Ovary (tissue), 7 donors: ENCODE measurements at regions not wholly inside any gene's neighbourhood (a gene's known extent, or its start where the extent isn't known, plus 50 kb on each side); places are given as distances from the start of the nearest gene placed in this dataset.

Experiments used
- DNase-seq, 5 donors: peaks; one replicate each; pipeline ENCODE4 v3.0.0-alpha.2; 2019 to 2020
- H3K27ac ChIP-seq, 2 donors: fragments of 200-600 bp; one replicate each; pipeline versions ENCODE4 v1.5.1 to v1.8.0; 2019 to 2022
- H3K27me3 ChIP-seq: fragments of 200-600 bp; one replicate; pipeline ENCODE4 v1.8.0; 2022
- H3K36me3 ChIP-seq: fragments of 200-600 bp; sonication (generic); one replicate; pipeline ENCODE4 v1.5.1; 2019
- H3K4me1 ChIP-seq: one replicate; pipeline ENCODE4 v1.8.1; 2013; ENCODE audit warnings: mild to moderate bottlenecking, moderate library complexity; ENCODE audit not compliant: insufficient read depth
- H3K4me3 ChIP-seq: fragments of 200-600 bp; sonication (generic); one replicate; pipeline ENCODE4 v1.5.1; 2017
- H3K9me3 ChIP-seq, 2 donors: fragments of 200-600 bp in 1 of 2; sonication (generic) in 1 of 2; one replicate each; pipeline versions ENCODE4 v1.5.1 to v1.8.1; 2013 to 2019; ENCODE audit warnings: mild to moderate bottlenecking in 1 of 2, moderate library complexity in 1 of 2
- CTCF ChIP-seq, 3 donors: fragments of 450-650 bp in 2 of 3; fragments of 200-600 bp in 1 of 3; IDR thresholded peaks; one replicate each; pipeline versions ENCODE4 v1.5.1 to v1.8.0; 2016 to 2022; ENCODE audit warnings: antibody characterized with exemption in 3 of 3, mild to moderate bottlenecking in 1 of 3
- EP300 ChIP-seq: sonication (generic); formaldehyde crosslinking; IDR thresholded peaks from one replicate; pipeline ENCODE4 v1.6.1; 2017; ENCODE audit warnings: antibody characterized with exemption
- POLR2A ChIP-seq: fragments of 450-650 bp; IDR thresholded peaks from one replicate; pipeline ENCODE4 v1.6.1; 2017; ENCODE audit warnings: antibody characterized with exemption, mild to moderate bottlenecking, moderate library complexity
- WGBS, 3 donors: extraction: QIAGEN DNeasy Blood & Tissue Kit in 1 of 3; methylation state at CpG; one replicate each; pipeline versions ENCODE4 v1.1.5 to v1.1.7; 2013 to 2017; 5-methylcytosine and 5-hydroxymethylcytosine counted together
- intact Hi-C, 4 donors: fragments of 100-400 bp; cut with DNase I; formaldehyde crosslinking; loops; one replicate each; pipeline versions ENCODE4 v1.11.0 to v1.15.1; 2022 to 2023
- donor health status: DM: no; HTN: no; CAD: no; lungs with moderate emphysema.
- donor health status: DM: no; HTN: no; CAD: no.
- donor health status: Bipolar disorder and iron deficiency.
- donor health status: DM: no; HTN: no; CAD: no.
- donor health status: DM: yes; HTN: yes; CAD: no.

- intact Hi-C loops, result no loop called here
- DNase-seq, result no peak
- H3K9me3 ChIP-seq, result no peaks in the 10 kb centered on the region
- H3K4me3 ChIP-seq, result no peak overlapping the region
- WGBS, 3 donors, result 83 to 90% (median 89%) methylated on average over 3 of the region's 3 CpGs
- no peak for TF ChIP-seq POLR2A
- no peak for TF ChIP-seq EP300
- TF ChIP-seq CTCF (IDR thresholded peaks at IDR 0.05), result no peak
- no peak overlapping the region for H3K27ac ChIP-seq
- H3K27me3 ChIP-seq, result no peaks in the 10 kb centered on the region
- no peaks in the 10 kb centered on the region for H3K36me3 ChIP-seq
- H3K4me1 ChIP-seq, result no peaks in the 10 kb centered on the region
These were observed 1473.4 kb upstream of the TENM3 start for GRCh38 chr4:180769791-180770190.

GRCh38 chr4:180770265-180770664 is 1472.9 kb upstream of the TENM3 start:
- H3K36me3 ChIP-seq, result no peaks in the 10 kb centered on the region
- no peak overlapping the region for H3K4me3 ChIP-seq
- no peaks in the 10 kb centered on the region for H3K4me1 ChIP-seq
- DNase-seq, result no peak
- H3K9me3 ChIP-seq, result no peaks in the 10 kb centered on the region
- TF ChIP-seq POLR2A (no peak), EP300 (no peak), CTCF (IDR thresholded peaks at IDR 0.05) (no peak)
- no peak overlapping the region for H3K27ac ChIP-seq
- 63 to 74% (median 70%) methylated on average over 2 of the region's 2 CpGs for WGBS, 3 donors
- intact Hi-C loops, result no loop called here
- H3K27me3 ChIP-seq, result no peaks in the 10 kb centered on the region

GRCh38 chr4:180784940-180785339 is 1458.3 kb upstream of the TENM3 start:
- Histone ChIP-seq H3K9me3 (no peaks in the 10 kb centered on the region), H3K27ac (no peak overlapping the region), H3K36me3 (no peaks in the 10 kb centered on the region), H3K4me1 (no peaks in the 10 kb centered on the region), H3K4me3 (no peak overlapping the region), H3K27me3 (no peaks in the 10 kb centered on the region)
- TF ChIP-seq POLR2A, result no peak
- no peak for TF ChIP-seq EP300
- no peak for TF ChIP-seq CTCF (IDR thresholded peaks at IDR 0.05)
- WGBS, 3 donors, result 93% methylated on average over 5 of the region's 5 CpGs
- intact Hi-C loops, result no loop called here
- DNase-seq, result no peak

- TF ChIP-seq CTCF (IDR thresholded peaks at IDR 0.05) (no peak), POLR2A (no peak), EP300 (no peak)
- 87 to 88% (median 87%) methylated on average over 8 of the region's 8 CpGs for WGBS, 3 donors
These were observed 1454.5 kb upstream of the TENM3 start for GRCh38 chr4:180788729-180789128.

GRCh38 chr4:180789929-180790328 is 1453.3 kb upstream of the TENM3 start:
- Histone ChIP-seq H3K9me3 (no peaks in the 10 kb centered on the region), H3K27me3 (no peaks in the 10 kb centered on the region), H3K4me1 (no peaks in the 10 kb centered on the region), H3K27ac (no peak overlapping the region), H3K4me3 (no peak overlapping the region), H3K36me3 (no peaks in the 10 kb centered on the region)
- DNase-seq, result no peak
- 90 to 93% (median 92%) methylated on average over 6 of the region's 6 CpGs for WGBS, 3 donors
- intact Hi-C loops, result no loop called here
- TF ChIP-seq CTCF (IDR thresholded peaks at IDR 0.05) (no peak), POLR2A (no peak), EP300 (no peak)

More at GRCh38 chr4:180788729-180789128, 1454.5 kb upstream of the TENM3 start:
- no peak overlapping the region for H3K4me3 ChIP-seq
- intact Hi-C loops, result no loop called here
- no peaks in the 10 kb centered on the region for H3K9me3 ChIP-seq
- H3K4me1 ChIP-seq, result no peaks in the 10 kb centered on the region
- H3K27me3 ChIP-seq, result no peaks in the 10 kb centered on the region
- H3K36me3 ChIP-seq, result no peaks in the 10 kb centered on the region
- DNase-seq, result no peak
- H3K27ac ChIP-seq, result no peak overlapping the region
